ENCODE measurements at regions not wholly inside any gene's neighbourhood (a gene's known extent, or its start where the extent isn't known, plus 50 kb on each side); places are given as distances from the start of the nearest gene placed in this dataset.
A peak's percentile ranks its signal among the peaks of the same experiment; 100 is the strongest.
"Not testable (repeated sequence)": the region's sequence is repeated elsewhere in the genome, so short reads cannot be mapped to it uniquely, and the experiment has no call there.

DNA sequence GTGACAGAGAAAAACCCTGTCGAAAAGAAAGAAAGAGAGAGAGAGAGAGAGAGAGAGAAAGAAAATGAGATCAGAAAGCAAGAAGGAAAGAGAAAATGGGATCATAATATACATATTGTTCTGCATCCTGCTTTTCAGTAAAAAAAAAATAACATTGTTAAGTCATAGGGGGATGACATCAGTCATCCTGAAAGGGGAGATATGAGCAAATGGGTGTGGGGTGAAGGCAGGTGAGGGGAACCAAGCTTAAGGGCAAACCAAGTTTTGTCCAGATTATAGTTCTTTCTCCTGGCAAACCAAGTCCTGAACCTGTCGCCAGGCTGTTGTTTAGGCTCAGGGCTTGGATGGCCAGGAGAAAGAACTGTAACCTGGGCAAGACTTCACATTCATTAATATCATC is 92.6 kb upstream of the TMTC4 start:
- Histone ChIP-seq H3K79me2 (ENCODE audit: insufficient read depth, low read length) (no peaks in the 10 kb centered on the region), H4K20me1 (ENCODE audit: insufficient read depth, low read length) (no peaks in the 10 kb centered on the region), H3K4me3 (replicated peaks in 1 of 3; ENCODE audit: insufficient read depth in 1 of 3, low read depth in 2 of 3, low read length in 3 of 3) (no peak overlapping the region), H3K4me1 (ENCODE audit: insufficient read depth, low read length) (peaks cover 34% of the 10 kb centered on the region), H3K9me3 (ENCODE audit: low read length) (no peaks in the 10 kb centered on the region), H3K9ac (ENCODE audit: insufficient read depth, low read depth, low read length) (no peak overlapping the region), H3K27me3 (ENCODE audit: control insufficient read depth in 1 of 2, insufficient read depth in 2 of 2, low read length in 2 of 2) (no peaks in the 10 kb centered on the region), H3K4me2 (ENCODE audit: low read depth, low read length) (no peak overlapping the region), H3K27ac (ENCODE audit: extremely low read length, insufficient read depth, low read length) (no peak overlapping the region), H3K36me3 (replicated peaks in 1 of 2; ENCODE audit: control insufficient read depth in 1 of 2, insufficient read depth in 2 of 2, low read length in 2 of 2) (no peaks in the 10 kb centered on the region), H2AFZ (ENCODE audit: low read length) (no peak overlapping the region)
- ChIA-PET CTCF (ENCODE audit: low intra/inter-chr PET ratio, low total read pairs) (no interaction called here), POLR2A (no interaction called here)
- FAIRE-seq (no peak), DNase-seq (ENCODE audit: low spot score) (no peak), ATAC-seq (no peak)
- in situ Hi-C loops (cut with HindIII; ENCODE audit: extremely low pct_ligation_motif_present, low pct_unique_long_range_greater_than_20kb) (no loop called here), intact Hi-C loops (cut with micrococcal nuclease; ENCODE audit: unreplicated experiment) (no loop called here)
- WGBS (ENCODE audit: low lambda C conversion rate), result 75% methylated on average over 2 of the region's 2 CpGs
- BruUV-seq (replicated peaks), result no TSS peak
- TF ChIP-seq TCF7 (IDR thresholded peaks at IDR 0.05; ENCODE audit: low read depth) (no peak), ZNF224 (CRISPR knock-in tag; IDR thresholded peaks at IDR 0.05) (no peak), KDM6A (CRISPR knock-in tag; IDR thresholded peaks at IDR 0.05; ENCODE audit: low read depth) (no peak), ZNF850 (CRISPR knock-in tag; conservative IDR thresholded peaks at IDR 0.05) (no peak), GABPA (IDR thresholded peaks at IDR 0.05; ENCODE audit: low read depth, low read length) (no peak), GABPA (CRISPR knock-in tag; IDR thresholded peaks at IDR 0.05; ENCODE audit: low read depth) (no peak)

DNA sequence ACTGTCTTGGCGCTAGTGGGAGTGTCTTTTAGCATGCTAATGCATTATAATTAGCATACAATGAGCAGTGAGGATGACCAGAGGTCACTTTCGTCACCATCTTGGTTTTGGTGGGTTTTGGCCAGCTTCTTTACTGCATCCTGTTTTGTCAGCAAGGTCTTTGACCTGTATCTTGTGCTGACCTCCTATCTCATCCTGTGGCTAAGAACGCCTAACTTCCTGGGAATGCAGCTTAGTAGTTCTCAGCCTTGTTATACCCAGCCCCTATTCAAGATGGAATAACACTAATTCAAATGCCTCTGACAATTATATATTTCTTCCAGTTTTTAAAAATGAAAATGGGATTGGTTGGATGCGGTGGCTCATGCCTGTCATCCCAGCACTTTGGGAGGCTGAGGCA is 92.0 kb upstream of the TMTC4 start:
- H3K79me2 ChIP-seq (ENCODE audit: insufficient read depth, low read length); FAIRE-seq; CTCF ChIA-PET (ENCODE audit: low intra/inter-chr PET ratio, low total read pairs); in situ Hi-C loops (cut with HindIII; ENCODE audit: extremely low pct_ligation_motif_present, low pct_unique_long_range_greater_than_20kb); H2AFZ ChIP-seq (ENCODE audit: low read length); intact Hi-C loops (cut with micrococcal nuclease; ENCODE audit: unreplicated experiment); H3K9me3 ChIP-seq (ENCODE audit: low read length); DNase-seq (ENCODE audit: low spot score); H3K9ac ChIP-seq (ENCODE audit: insufficient read depth, low read depth, low read length); H4K20me1 ChIP-seq (ENCODE audit: insufficient read depth, low read length); ATAC-seq; BruUV-seq (replicated peaks); H3K4me2 ChIP-seq (ENCODE audit: low read depth, low read length); H3K27me3 ChIP-seq (ENCODE audit: control insufficient read depth in 1 of 2, insufficient read depth in 2 of 2, low read length in 2 of 2); H3K36me3 ChIP-seq (replicated peaks in 1 of 2; ENCODE audit: control insufficient read depth in 1 of 2, insufficient read depth in 2 of 2, low read length in 2 of 2); POLR2A ChIA-PET; H3K4me3 ChIP-seq (replicated peaks in 1 of 3; ENCODE audit: insufficient read depth in 1 of 3, low read depth in 2 of 3, low read length in 3 of 3); H3K27ac ChIP-seq (ENCODE audit: extremely low read length, insufficient read depth, low read length): not testable (repeated sequence)
- TF ChIP-seq ZNF7 (CRISPR knock-in tag; IDR thresholded peaks at IDR 0.05), result peak; percentile 57; the same call in 1 of the 2 replicates
- 58% methylated on average over 4 of the region's 4 CpGs for WGBS (ENCODE audit: low lambda C conversion rate)
- peaks cover 34% of the 10 kb centered on the region for H3K4me1 ChIP-seq (ENCODE audit: insufficient read depth, low read length)
